HEK293T (cell line): ENCODE measurements at regions not wholly inside any gene's neighbourhood (a gene's known extent, or its start where the extent isn't known, plus 50 kb on each side); places are given as distances from the start of the nearest gene placed in this dataset.
A peak's percentile ranks its signal among the peaks of the same experiment; 100 is the strongest.
"Not testable (repeated sequence)": the region's sequence is repeated elsewhere in the genome, so short reads cannot be mapped to it uniquely, and the experiment has no call there.

Experiments used
- CTCF ChIA-PET: fragments of 350-600 bp; formaldehyde crosslinking; extraction: SDS; loops from one replicate; lab custom pipeline; 2021; ENCODE audit warnings: antibody characterized with exemption, inconsistent platforms; lab: Yijun Ruan, JAX
- POLR2A ChIA-PET: fragments of 350-600 bp; formaldehyde crosslinking; extraction: SDS; loops from one replicate; lab custom pipeline; 2020; ENCODE audit warnings: antibody characterized with exemption, inconsistent platforms; lab: Yijun Ruan, JAX
- DNase-seq: peaks from one replicate; pipeline ENCODE4 v3.0.0; 2012; ENCODE audit warnings: mixed read lengths; ENCODE audit errors: extremely low spot score
- ARNT ChIP-seq: fragments of 450-650 bp; IDR thresholded peaks from 2 replicates; pipeline ENCODE4 v1.6.1; 2017; ENCODE audit warnings: mild to moderate bottlenecking
- BHLHE40 ChIP-seq: fragments of 450-650 bp; IDR thresholded peaks from 2 replicates; pipeline ENCODE4 v1.6.1; 2016; ENCODE audit warnings: mild to moderate bottlenecking, moderate library complexity, borderline replicate concordance
- CTBP1 ChIP-seq: fragments of 450-650 bp; IDR thresholded peaks from 2 replicates; pipeline ENCODE4 v1.6.1; 2016; ENCODE audit warnings: borderline replicate concordance
- ELF4 ChIP-seq: fragments of 450-650 bp; IDR thresholded peaks from 2 replicates; pipeline ENCODE4 v1.6.1; 2017; ENCODE audit warnings: antibody characterized with exemption
- FOXK2 ChIP-seq: fragments of 450-650 bp; IDR thresholded peaks from 2 replicates; pipeline ENCODE4 v1.6.1; 2016; ENCODE audit warnings: mild to moderate bottlenecking
- FOXM1 ChIP-seq: fragments of 450-650 bp; IDR thresholded peaks from 2 replicates; pipeline ENCODE4 v1.6.1; 2017; ENCODE audit warnings: mild to moderate bottlenecking, borderline replicate concordance
- HDGF ChIP-seq: fragments of 450-650 bp; IDR thresholded peaks from 2 replicates; pipeline ENCODE4 v1.6.1; 2017; ENCODE audit warnings: antibody characterized with exemption, borderline replicate concordance
- L3MBTL2 ChIP-seq: fragments of 450-650 bp; conservative IDR thresholded peaks from 2 replicates; pipeline ENCODE4 v1.6.1; 2016; ENCODE audit warnings: mild to moderate bottlenecking
- LEF1 ChIP-seq: fragments of 450-650 bp; IDR thresholded peaks from 2 replicates; pipeline ENCODE4 v1.6.1; 2017; ENCODE audit warnings: mild to moderate bottlenecking, borderline replicate concordance
- NFRKB ChIP-seq: fragments of 450-650 bp; IDR thresholded peaks from 2 replicates; pipeline ENCODE4 v1.6.1; 2016; ENCODE audit warnings: mild to moderate bottlenecking, moderate library complexity
- SUZ12 ChIP-seq: fragments of 450-650 bp; IDR thresholded peaks from 2 replicates; pipeline ENCODE4 v1.6.1; 2016; ENCODE audit warnings: mild to moderate bottlenecking
- TARDBP ChIP-seq: fragments of 450-650 bp; IDR thresholded peaks from 2 replicates; pipeline ENCODE4 v1.6.1; 2016
- ZNF384 ChIP-seq: fragments of 450-650 bp; IDR thresholded peaks from 2 replicates; pipeline ENCODE4 v1.6.1; 2016
- TF ChIP-seq, protein P1 (sequence below): fragments of 450-650 bp; IDR thresholded peaks from 2 replicates; pipeline ENCODE4 v1.6.1; 2016

- no peak for DNase-seq
- CTCF ChIA-PET = no interaction called here
- POLR2A ChIA-PET = no interaction called here
- no peak for TF ChIP-seq ARNT
Observed at GRCh38 chr10:121674885-121675284, 76.6 kb upstream of the FGFR2 start.

DNA sequence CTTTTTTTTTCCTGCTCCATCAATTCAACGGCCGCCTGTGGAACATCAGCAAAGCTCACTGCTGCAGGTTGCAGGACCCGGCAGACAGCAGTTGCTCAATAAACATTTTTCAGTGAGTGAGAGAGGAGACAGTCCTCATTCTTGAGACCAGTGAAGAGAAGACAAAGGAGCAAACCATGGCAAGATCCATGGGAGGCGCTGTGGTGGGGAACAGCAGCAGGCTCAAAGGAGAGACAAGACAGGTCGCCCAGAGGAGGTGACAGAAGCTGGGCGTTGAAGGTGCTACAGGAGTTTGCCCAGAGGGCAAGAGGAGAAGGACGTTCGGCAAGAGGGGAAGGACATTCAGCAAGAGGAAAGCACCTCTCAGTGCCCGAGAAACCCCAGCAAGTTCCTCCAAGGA, 74.5 kb upstream of the FGFR2 start:
- CTCF ChIA-PET = interaction anchor here (0.6 to 1.5 kb wide), 3 partner anchors 10 to 53 kb away, joined by 3 to 4 read pairs (median 4); no protein-coding TSS in a partner anchor
- POLR2A ChIA-PET = no interaction called here

DNA sequence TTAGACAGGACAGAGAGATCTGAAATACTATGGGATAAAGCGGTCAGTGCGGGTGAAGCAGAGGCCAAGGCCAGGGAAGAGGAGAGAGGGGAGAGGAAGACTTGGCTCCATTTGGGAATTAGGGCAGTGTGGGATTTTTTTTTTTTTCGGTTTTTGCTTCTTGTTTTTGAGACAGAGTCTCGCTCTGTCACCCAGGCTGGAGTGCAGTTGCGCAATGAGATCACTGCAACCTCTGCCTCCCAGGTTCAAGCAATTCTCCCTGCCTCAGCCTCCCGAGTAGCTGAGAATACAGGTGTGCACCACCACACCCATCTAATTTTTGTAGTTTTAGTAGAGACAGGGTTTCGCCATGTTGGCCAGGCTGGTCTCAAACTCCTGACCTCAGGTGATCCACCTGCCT, 71.6 kb upstream of the FGFR2 start:
- CTCF ChIA-PET, DNase-seq, POLR2A ChIA-PET: not testable (repeated sequence)

More for the DNA sequence above, 74.5 kb upstream of the FGFR2 start:
- TF ChIP-seq, protein P1, sequence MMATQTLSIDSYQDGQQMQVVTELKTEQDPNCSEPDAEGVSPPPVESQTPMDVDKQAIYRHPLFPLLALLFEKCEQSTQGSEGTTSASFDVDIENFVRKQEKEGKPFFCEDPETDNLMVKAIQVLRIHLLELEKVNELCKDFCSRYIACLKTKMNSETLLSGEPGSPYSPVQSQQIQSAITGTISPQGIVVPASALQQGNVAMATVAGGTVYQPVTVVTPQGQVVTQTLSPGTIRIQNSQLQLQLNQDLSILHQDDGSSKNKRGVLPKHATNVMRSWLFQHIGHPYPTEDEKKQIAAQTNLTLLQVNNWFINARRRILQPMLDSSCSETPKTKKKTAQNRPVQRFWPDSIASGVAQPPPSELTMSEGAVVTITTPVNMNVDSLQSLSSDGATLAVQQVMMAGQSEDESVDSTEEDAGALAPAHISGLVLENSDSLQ = no peak
- TF ChIP-seq ELF4 (no peak), CTBP1 (no peak), SUZ12 (no peak), NFRKB (no peak), TARDBP (no peak), HDGF (no peak), BHLHE40 (no peak), FOXM1 (no peak), L3MBTL2 (no peak), ZNF384 (no peak), FOXK2 (no peak), ARNT (no peak)
- no peak for DNase-seq

GRCh38 chr10:121669028-121669374, 70.8 kb upstream of the FGFR2 start:
- TF ChIP-seq NFRKB (no peak), CTBP1 (no peak)
- TF ChIP-seq, protein P1 = no peak
- no peak for DNase-seq
- ChIA-PET POLR2A (no interaction called here), CTCF (no interaction called here)

GRCh38 chr10:121668314-121669027, 70.2 kb upstream of the FGFR2 start:
- CTCF ChIA-PET = interaction anchor here (0.7 kb wide), 1 partner anchor 44 kb away, joined by 3 read pairs; no protein-coding TSS in a partner anchor
- POLR2A ChIA-PET = interaction anchor here (0.8 kb wide), 1 partner anchor 26 kb away, joined by 3 read pairs; no protein-coding TSS in a partner anchor
- peak; percentile 65 for DNase-seq
- TF ChIP-seq LEF1 (no peak), L3MBTL2 (peak; percentile 46; the same call in 1 of the 2 replicates)

DNA sequence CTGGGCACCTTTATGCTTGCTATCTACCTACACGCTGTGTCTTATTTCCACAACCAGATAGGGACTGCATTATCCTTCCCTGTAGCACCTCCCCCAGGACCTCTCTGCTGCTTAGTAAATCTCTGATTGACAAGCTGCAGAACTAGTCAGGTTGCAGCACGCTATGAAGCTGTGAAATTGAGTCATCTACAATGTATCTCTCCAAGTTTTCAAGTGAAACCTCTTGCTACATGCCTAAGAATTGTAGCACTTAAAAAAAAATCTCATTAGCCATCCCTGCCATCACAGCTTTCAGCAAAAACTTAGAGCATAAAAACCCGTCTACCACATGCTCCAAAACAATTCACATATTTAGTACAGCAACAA, 69.7 kb upstream of the FGFR2 start:
- ChIA-PET POLR2A (interaction anchor here (0.8 kb wide), 2 partner anchors 26 to 355 kb away, joined by 3 read pairs; no protein-coding TSS in a partner anchor), CTCF (interaction anchor here (0.7 kb wide), 1 partner anchor 43 kb away, joined by 3 read pairs; no protein-coding TSS in a partner anchor)

DNA sequence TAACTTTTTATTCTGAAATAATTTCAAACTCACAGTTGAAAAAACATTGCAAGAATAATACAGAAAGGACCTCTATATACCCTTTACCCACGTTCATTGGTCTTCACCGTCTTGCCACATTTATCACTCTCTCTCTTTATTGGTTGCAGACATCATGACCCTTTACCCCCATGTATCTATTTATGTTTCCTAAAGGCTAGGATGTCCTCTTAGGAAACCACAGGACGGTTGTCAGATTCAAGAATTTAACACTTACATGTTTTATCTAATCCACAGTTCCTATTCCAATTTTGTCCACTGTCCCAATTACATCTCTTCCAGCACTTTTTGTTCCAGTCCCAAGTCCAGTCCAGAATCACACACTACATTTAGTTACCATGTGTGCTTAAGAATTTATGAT, 67.6 kb upstream of the FGFR2 start:
- DNase-seq = no peak
- CTCF ChIA-PET = no interaction called here
- POLR2A ChIA-PET = no interaction called here
- no peak for TF ChIP-seq ARNT
- TF ChIP-seq ELF4 = no peak
- TF ChIP-seq FOXM1 = no peak
- no peak for TF ChIP-seq LEF1
- TF ChIP-seq, protein P1 = no peak

More for the DNA sequence above, 69.7 kb upstream of the FGFR2 start:
- no peak for DNase-seq
- TF ChIP-seq ZNF384 = no peak
- TF ChIP-seq, protein P1 = peak; percentile 81

GRCh38 chr10:121664671-121665070, 66.4 kb upstream of the FGFR2 start:
- TF ChIP-seq NFRKB (no peak), ELF4 (no peak)
- ChIA-PET POLR2A (no interaction called here), CTCF (no interaction called here)
- DNase-seq = no peak
